Activated B cell treated with CpG ODN at 0.5 μM for 24 hours (primary cell): ENCODE measurements at regions not wholly inside any gene's neighbourhood (a gene's known extent, or its start where the extent isn't known, plus 50 kb on each side); places are given as distances from the start of the nearest gene placed in this dataset.
"Not testable (repeated sequence)": the region's sequence is repeated elsewhere in the genome, so short reads cannot be mapped to it uniquely, and the experiment has no call there.

Experiments
- ATAC-seq: fragments of 200-7000 bp; cut with Tn5 transposase; one replicate; pipeline ENCODE4 v1.10.0; 2021; ENCODE audit warnings: low read depth, mild to moderate bottlenecking, moderate library complexity
- CTCF ChIA-PET: fragments of 350-600 bp; sonication (Branson Sonifier 250); formaldehyde crosslinking; loops from one replicate; lab custom pipeline; 2021; ENCODE audit warnings: antibody characterized with exemption; lab: Charles Lee
- POLR2A ChIA-PET: fragments of 350-600 bp; sonication (Branson Sonifier 250); formaldehyde crosslinking; loops from one replicate; lab custom pipeline; 2021; ENCODE audit warnings: antibody characterized with exemption; lab: Charles Lee
- DNase-seq: peaks from one replicate; pipeline ENCODE4 v3.0.0; 2022
- H3K27ac Mint-ChIP-seq: one replicate; pipeline ENCODE4 v1.8.0; 2020; ENCODE audit warnings: mixed read lengths
- H3K27me3 Mint-ChIP-seq: one replicate; pipeline ENCODE4 v1.8.0; 2021; ENCODE audit warnings: mixed read lengths
- H3K36me3 Mint-ChIP-seq: one replicate; pipeline ENCODE4 v1.8.0; 2021; ENCODE audit warnings: low read depth, mixed read lengths
- H3K4me1 Mint-ChIP-seq: one replicate; pipeline ENCODE4 v1.8.0; 2021; ENCODE audit warnings: mixed read lengths
- H3K4me3 Mint-ChIP-seq: one replicate; pipeline ENCODE4 v1.8.0; 2020; ENCODE audit warnings: mild to moderate bottlenecking, mixed read lengths
- H3K9me3 Mint-ChIP-seq: one replicate; pipeline ENCODE4 v1.8.0; 2020; ENCODE audit warnings: mixed read lengths
- intact Hi-C: fragments of 100-400 bp; cut with micrococcal nuclease; formaldehyde crosslinking; loops from one replicate; pipeline ENCODE4 v1.15.1; 2024
- TF ChIP-seq, protein P1 (sequence below): fragments of 200-600 bp; IDR thresholded peaks from one replicate; pipeline ENCODE4 v1.8.0; 2022; ENCODE audit warnings: antibody characterized with exemption, mild to moderate bottlenecking

DNA sequence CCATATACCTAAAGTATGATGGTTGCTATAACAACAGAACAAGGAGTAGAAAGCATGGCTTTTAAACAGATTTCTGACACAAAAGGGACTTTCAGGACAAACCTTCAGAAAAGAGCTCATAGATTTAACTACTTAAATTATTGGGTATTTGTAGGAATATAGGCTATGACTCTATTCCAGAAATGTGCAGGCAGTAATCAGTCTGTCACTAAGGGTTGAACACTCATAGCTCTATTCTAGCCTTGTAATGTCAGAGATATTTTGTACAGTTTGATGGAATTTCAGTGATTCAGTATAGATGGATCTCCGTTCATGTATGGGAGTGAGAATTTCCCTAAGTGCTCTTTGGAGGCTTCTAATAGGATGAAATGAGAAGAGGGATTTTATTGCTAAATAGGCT is 82.8 kb downstream of the EXTL2 start:
- intact Hi-C loops = no loop called here
- no peaks in the 10 kb centered on the region for H3K36me3 Mint-ChIP-seq
- peaks cover 11% of the 10 kb centered on the region for H3K27me3 Mint-ChIP-seq
- H3K4me3 Mint-ChIP-seq = no peak overlapping the region
- TF ChIP-seq, protein P1, sequence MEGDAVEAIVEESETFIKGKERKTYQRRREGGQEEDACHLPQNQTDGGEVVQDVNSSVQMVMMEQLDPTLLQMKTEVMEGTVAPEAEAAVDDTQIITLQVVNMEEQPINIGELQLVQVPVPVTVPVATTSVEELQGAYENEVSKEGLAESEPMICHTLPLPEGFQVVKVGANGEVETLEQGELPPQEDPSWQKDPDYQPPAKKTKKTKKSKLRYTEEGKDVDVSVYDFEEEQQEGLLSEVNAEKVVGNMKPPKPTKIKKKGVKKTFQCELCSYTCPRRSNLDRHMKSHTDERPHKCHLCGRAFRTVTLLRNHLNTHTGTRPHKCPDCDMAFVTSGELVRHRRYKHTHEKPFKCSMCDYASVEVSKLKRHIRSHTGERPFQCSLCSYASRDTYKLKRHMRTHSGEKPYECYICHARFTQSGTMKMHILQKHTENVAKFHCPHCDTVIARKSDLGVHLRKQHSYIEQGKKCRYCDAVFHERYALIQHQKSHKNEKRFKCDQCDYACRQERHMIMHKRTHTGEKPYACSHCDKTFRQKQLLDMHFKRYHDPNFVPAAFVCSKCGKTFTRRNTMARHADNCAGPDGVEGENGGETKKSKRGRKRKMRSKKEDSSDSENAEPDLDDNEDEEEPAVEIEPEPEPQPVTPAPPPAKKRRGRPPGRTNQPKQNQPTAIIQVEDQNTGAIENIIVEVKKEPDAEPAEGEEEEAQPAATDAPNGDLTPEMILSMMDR = no peak
- no peak overlapping the region for H3K27ac Mint-ChIP-seq
- CTCF ChIA-PET = no interaction called here
- POLR2A ChIA-PET = no interaction called here
- DNase-seq (no peak), ATAC-seq (no peak)
- H3K9me3 Mint-ChIP-seq = no peaks in the 10 kb centered on the region
- peaks cover 8% of the 10 kb centered on the region for H3K4me1 Mint-ChIP-seq

DNA sequence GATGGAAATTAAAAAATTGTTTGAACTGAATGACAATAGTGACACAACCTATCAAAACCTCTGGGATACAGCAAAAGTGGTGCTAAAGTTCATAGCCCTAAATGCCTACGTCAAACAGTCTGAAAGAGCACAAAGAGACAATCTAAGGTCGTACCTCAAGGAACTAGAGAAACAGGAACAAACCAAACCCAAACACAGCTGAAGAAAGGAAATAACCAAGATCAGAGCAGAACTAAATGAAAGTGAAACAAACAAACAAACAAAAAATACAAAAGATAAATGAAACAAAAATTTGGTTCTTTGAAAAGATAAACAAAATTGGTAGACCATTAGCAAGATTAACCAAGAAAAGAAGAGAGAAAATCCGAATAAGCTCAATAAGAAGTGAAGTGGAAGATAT is 79.7 kb downstream of the EXTL2 start:
- H3K27ac Mint-ChIP-seq, DNase-seq, H3K9me3 Mint-ChIP-seq, H3K4me1 Mint-ChIP-seq, H3K27me3 Mint-ChIP-seq, CTCF ChIA-PET, ATAC-seq, intact Hi-C loops, H3K36me3 Mint-ChIP-seq, H3K4me3 Mint-ChIP-seq, POLR2A ChIA-PET: not testable (repeated sequence)

DNA sequence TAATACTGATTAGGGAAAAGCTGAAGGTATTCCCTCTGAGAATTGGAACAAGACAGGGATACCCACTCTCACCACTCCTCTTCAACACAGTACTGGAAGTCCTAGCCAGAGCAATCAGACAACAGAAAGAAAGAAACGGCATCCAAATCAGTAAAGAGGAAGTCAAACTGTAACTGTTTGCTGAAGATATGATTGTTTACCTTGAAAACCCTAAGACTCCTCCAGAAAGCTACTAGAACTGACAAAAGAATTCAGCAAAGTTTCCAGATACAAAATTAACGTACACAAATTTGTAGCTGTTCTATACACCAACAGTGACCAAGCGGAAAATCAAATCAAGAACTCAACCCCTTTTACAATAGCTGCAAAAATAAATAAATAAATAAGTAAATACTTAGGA is 78.6 kb downstream of the EXTL2 start:
- DNase-seq = no peak
- Mint-ChIP-seq H3K27me3 (peaks cover 9% of the 10 kb centered on the region), H3K27ac (no peak overlapping the region), H3K9me3 (peaks cover under 1% of the 10 kb centered on the region), H3K4me3 (no peak overlapping the region), H3K36me3 (no peaks in the 10 kb centered on the region), H3K4me1 (peaks cover 8% of the 10 kb centered on the region)
- intact Hi-C loops = no loop called here
- TF ChIP-seq, protein P1 = no peak
- no peak for ATAC-seq
- POLR2A ChIA-PET = no interaction called here
- CTCF ChIA-PET = no interaction called here

GRCh38 chr1:100820195-100820594 is 74.4 kb downstream of the EXTL2 start:
- CTCF ChIA-PET, H3K4me3 Mint-ChIP-seq, DNase-seq, POLR2A ChIA-PET, H3K36me3 Mint-ChIP-seq, H3K27me3 Mint-ChIP-seq, H3K27ac Mint-ChIP-seq, ATAC-seq, H3K4me1 Mint-ChIP-seq, intact Hi-C loops: not testable (repeated sequence)
- H3K9me3 Mint-ChIP-seq = peaks cover 21% of the 10 kb centered on the region

DNA sequence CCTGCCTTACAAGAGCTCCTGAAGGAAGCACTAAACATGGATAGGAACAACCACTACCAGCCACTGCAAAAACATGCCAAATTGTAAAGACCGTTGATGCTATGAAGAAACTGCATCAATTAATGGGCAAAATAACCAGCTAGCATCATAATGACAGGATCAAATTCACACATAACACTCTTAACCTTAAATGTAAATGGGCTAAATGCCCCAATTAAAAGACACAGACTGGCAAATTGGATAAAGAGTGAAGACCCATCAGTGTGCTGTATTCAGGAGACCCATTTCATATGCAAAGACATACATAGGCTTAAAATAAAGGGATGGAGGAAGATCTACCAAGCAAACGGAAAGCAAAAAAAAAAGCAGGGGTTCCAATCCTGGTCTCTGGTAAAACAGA is 72.7 kb downstream of the EXTL2 start:
- POLR2A ChIA-PET, DNase-seq, CTCF ChIA-PET, H3K27ac Mint-ChIP-seq, ATAC-seq, H3K27me3 Mint-ChIP-seq, H3K4me1 Mint-ChIP-seq, intact Hi-C loops, H3K4me3 Mint-ChIP-seq, H3K36me3 Mint-ChIP-seq: not testable (repeated sequence)
- H3K9me3 Mint-ChIP-seq = peaks cover 21% of the 10 kb centered on the region
